D721Med (cell line): ENCODE measurements at regions not wholly inside any gene's neighbourhood (a gene's known extent, or its start where the extent isn't known, plus 50 kb on each side); places are given as distances from the start of the nearest gene placed in this dataset.

Source experiments
- DNase-seq: peaks from one replicate; pipeline ENCODE4 v3.0.0; 2011; ENCODE audit warnings: low spot score; ENCODE audit not compliant: insufficient read length
- FAIRE-seq: peaks from 2 replicates; lab custom pipeline; 2011; peaks lifted over from hg19 to GRCh38; lab: Jason Lieb, UNC
- TF ChIP-seq, protein P1 (sequence below): IDR thresholded peaks from 2 replicates; pipeline ENCODE4 v1.5.1; 2012; ENCODE audit warnings: mild to moderate bottlenecking, control low read depth; ENCODE audit not compliant: insufficient read depth; ENCODE audit errors: missing control alignments

DNA sequence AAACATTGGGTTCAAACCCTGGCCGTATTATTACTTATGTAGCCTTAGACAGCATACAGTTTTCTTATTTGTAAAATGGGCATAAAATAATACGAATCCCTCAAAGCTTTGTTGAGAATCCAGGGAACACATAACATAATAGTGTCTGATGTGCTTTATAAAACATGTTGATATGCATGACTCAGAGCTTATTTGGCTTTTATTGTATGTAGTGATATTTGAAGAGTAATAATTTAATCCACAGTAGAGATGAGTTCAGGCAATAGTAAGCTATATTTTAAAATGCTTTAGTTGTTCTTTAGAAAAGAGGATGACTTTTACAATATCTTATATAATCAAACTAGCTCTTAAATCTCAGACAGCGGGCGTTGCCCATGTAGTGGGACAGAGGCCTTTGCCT is 176.4 kb downstream of the SIM1 start:
- FAIRE-seq = no peak
- no peak for DNase-seq
- TF ChIP-seq, protein P1, sequence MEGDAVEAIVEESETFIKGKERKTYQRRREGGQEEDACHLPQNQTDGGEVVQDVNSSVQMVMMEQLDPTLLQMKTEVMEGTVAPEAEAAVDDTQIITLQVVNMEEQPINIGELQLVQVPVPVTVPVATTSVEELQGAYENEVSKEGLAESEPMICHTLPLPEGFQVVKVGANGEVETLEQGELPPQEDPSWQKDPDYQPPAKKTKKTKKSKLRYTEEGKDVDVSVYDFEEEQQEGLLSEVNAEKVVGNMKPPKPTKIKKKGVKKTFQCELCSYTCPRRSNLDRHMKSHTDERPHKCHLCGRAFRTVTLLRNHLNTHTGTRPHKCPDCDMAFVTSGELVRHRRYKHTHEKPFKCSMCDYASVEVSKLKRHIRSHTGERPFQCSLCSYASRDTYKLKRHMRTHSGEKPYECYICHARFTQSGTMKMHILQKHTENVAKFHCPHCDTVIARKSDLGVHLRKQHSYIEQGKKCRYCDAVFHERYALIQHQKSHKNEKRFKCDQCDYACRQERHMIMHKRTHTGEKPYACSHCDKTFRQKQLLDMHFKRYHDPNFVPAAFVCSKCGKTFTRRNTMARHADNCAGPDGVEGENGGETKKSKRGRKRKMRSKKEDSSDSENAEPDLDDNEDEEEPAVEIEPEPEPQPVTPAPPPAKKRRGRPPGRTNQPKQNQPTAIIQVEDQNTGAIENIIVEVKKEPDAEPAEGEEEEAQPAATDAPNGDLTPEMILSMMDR = no peak

DNA sequence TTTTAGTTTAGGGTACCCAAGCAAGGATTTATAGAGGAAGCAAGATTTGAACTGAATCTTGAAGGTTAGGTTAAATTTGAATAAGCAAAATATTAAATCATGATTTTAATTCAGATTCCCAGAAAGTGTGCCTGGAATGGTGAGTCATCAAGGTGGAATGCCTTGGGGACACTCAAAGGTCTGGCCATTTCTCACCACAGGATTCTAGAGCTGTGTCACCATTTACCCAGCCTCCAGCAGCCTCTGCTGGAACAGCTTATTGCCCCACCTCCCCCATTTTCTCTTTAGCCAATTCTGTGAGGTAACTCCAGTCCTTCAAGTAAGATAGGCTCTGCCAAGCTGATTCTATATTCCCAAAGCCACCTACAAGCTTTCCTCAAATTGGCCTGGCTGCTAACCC is 181.4 kb downstream of the SIM1 start:
- FAIRE-seq (no peak), DNase-seq (no peak)
- TF ChIP-seq, protein P1 = no peak

DNA sequence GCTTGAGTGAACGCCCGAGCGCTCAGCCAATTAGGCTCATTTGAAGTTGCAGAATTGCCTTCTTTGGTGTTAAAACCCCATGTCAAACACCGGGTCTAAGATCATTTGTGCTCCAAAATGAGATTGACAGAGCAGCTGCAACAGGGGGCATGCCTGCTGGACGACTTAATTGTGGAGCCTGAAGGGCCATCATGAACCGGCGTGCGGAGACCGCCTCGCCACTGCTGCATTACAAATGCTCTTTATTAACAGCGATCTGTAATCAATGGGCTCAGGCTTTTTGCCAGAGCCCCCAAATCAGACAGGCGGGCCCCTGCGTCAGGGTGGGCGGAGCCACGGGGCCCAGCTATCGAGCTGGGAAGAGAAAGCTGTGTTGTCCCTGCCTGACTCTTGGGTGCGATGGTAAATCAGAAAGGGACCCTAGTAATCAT is 183.2 kb downstream of the SIM1 start:
- TF ChIP-seq, protein P1 = no peak
- no peak for FAIRE-seq
- DNase-seq = no peak

DNA sequence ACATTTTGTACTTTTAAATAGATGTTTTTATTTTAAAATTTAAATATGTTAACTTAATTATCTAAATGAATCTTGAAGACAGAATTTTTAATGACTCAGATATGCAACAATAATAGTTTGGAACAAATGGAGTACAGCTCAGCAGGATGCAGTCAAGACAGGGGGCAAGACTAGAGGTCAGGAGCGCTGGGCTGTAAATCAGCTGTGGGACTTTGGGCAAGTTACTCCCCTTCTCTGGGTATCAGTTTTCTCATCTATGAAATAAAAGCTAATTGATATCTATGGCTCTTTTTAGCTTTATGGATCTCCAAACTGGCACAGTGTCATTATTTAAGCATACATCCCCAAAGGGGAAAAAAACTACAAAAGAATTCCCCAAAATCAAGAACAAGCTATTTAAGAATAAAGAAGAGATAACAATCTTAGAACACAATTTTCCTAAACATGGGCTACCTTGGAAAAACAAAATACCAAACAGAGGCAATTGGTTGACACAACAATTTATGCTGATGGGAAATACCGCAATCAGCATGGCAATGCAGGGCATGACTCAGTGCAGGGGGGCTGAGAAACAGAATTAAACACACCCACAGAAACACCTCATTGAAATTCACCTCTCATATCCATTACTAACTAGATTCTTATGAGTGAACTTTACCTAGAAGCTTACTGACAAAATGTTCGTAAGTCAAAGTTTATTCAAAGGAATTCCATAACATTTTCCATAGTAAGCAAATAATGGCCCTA is 188.2 kb downstream of the SIM1 start:
- no peak for DNase-seq
- FAIRE-seq = no peak
- TF ChIP-seq, protein P1 = no peak

DNA sequence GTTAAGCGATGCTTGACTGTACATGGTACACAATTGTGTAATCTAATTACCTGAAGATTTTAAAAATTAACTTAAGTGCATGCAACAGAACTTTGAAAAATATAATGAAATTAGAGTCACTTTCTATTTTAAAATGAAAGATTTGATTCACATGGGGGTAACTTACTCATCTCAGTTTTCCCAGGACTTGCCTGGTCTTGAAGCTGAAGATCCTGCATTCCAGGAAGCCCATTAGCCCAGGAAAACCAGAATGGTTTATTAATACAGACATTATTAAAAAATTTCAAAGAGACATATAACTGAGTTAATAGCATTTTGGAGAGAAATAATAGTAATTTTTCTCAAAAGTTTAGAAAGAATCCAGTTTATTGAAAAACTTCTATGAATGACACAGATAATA is 190.6 kb downstream of the SIM1 start:
- DNase-seq (no peak), FAIRE-seq (no peak)
- TF ChIP-seq, protein P1 = no peak

DNA sequence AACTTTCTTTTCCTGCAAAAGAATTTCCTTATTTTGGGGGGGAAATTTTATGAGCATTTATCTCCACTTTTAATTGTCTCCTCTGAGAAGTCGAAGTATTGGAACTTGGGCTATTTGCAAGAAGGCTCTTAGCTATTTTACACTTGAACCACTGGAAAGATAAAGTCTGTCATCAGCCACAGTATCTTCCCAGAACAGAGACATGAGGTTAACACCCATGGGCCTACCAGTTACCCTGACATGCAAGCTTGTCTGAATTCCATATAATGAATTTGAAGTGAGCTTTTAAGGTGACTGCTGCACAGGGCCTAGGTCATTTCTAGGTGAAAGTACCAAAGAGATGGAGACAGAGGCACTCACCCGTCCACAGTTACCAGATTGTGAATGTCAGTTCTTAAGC is 193.1 kb downstream of the SIM1 start:
- TF ChIP-seq, protein P1 = no peak
- DNase-seq = no peak
- no peak for FAIRE-seq

DNA sequence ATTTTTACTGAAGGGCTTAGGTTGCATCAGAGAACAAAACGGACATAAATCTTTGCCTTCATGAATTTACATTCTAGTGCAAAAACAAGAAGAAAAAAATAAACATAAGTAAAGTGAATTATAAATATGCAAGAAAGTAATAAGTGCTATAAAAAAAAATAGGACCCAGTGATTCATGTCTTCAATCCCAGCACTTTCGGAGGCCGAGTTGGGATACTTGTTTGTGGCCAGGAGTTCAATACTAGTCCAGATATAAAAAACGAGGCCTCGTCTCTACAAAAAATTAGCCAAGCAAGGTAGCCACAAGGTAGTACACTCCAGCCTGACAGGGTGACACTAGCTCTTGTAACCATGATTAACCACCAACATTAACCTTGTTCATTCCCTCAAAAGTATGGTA is 193.5 kb downstream of the SIM1 start:
- TF ChIP-seq, protein P1 = no peak
- no peak for FAIRE-seq
- DNase-seq = no peak
